ENCODE measurements at regions not wholly inside any gene's neighbourhood (a gene's known extent, or its start where the extent isn't known, plus 50 kb on each side); places are given as distances from the start of the nearest gene placed in this dataset.

GRCh38 chr1:87466621-87467020 is 137.9 kb downstream of the LMO4 start:
- TF ChIP-seq POLR2A (IDR thresholded peaks at IDR 0.05; ENCODE audit: low read length) (no peak), GATA1 (IDR thresholded peaks at IDR 0.05; ENCODE audit: low read depth, low read length) (no peak)

All from erythroblast (primary cell).